HEK293 (cell line): ENCODE measurements at regions not wholly inside any gene's neighbourhood (a gene's known extent, or its start where the extent isn't known, plus 50 kb on each side); places are given as distances from the start of the nearest gene placed in this dataset.

ENCODE experiments used
- CTCF ChIA-PET: fragments of 350-600 bp; formaldehyde crosslinking; extraction: SDS; loops from one replicate; lab custom pipeline; 2021; ENCODE audit warnings: antibody characterized with exemption; lab: Yijun Ruan, JAX
- POLR2A ChIA-PET: fragments of 300-600 bp; formaldehyde crosslinking; extraction: SDS; loops from one replicate; lab custom pipeline; 2020; ENCODE audit warnings: antibody characterized with exemption, inconsistent platforms; lab: Yijun Ruan, JAX
- H3K27ac ChIP-seq: fragments of 200-500 bp; sonication (Bioruptor generic); 2 replicates; pipeline ENCODE4 v1.5.1; 2014; ENCODE audit warnings: low read depth, low read length, control low read depth, inconsistent platforms; ENCODE audit errors: extremely low read depth
- H3K36me3 ChIP-seq, 2 experiments: fragments of 200-500 bp in 1 of 2; sonication (Bioruptor generic) in 1 of 2; 1 replicate in 1 of 2; 2 replicates in 1 of 2; pipeline ENCODE4 v1.5.1; 2014 to 2017; ENCODE audit warnings: inconsistent platforms in 2 of 2, low read length in 2 of 2; ENCODE audit not compliant: control insufficient read depth in 2 of 2, insufficient read depth in 1 of 2
- H3K4me1 ChIP-seq: fragments of 200-500 bp; sonication (Bioruptor generic); 2 replicates; pipeline ENCODE4 v1.5.1; 2014; ENCODE audit warnings: mild to moderate bottlenecking, low read length, inconsistent platforms; ENCODE audit not compliant: control insufficient read depth, insufficient read depth
- H3K4me3 ChIP-seq: 2 replicates; pipeline ENCODE4 v1.5.1; 2011; ENCODE audit warnings: low read depth, mild to moderate bottlenecking, control low read depth, low read length, moderate library complexity
- H3K9me3 ChIP-seq: fragments of 200-500 bp; sonication (Bioruptor generic); 2 replicates; pipeline ENCODE4 v1.5.1; 2014; ENCODE audit warnings: low read depth, low read length, inconsistent platforms; ENCODE audit not compliant: control insufficient read depth, insufficient read depth
- GFI1B ChIP-seq: fragments of 450-650 bp; formaldehyde crosslinking; IDR thresholded peaks from 2 replicates; pipeline ENCODE4 v1.5.1; 2016; ENCODE audit warnings: missing biosample characterization, missing genetic modification characterization
- SETDB1 ChIP-seq: IDR thresholded peaks from one replicate; pipeline ENCODE4 v1.6.1; 2017; ENCODE audit warnings: mild to moderate bottlenecking, low read length, moderate library complexity, mixed read lengths; ENCODE audit not compliant: insufficient read length
- SP7 ChIP-seq: fragments of 450-650 bp; formaldehyde crosslinking; IDR thresholded peaks from 2 replicates; pipeline ENCODE4 v1.5.1; 2016; ENCODE audit warnings: missing biosample characterization, missing genetic modification characterization
- WT1 ChIP-seq: fragments of 450-650 bp; formaldehyde crosslinking; IDR thresholded peaks from 2 replicates; pipeline ENCODE4 v1.5.1; 2016; ENCODE audit warnings: missing biosample characterization, missing genetic modification characterization
- ZFHX2 ChIP-seq: fragments of 450-650 bp; formaldehyde crosslinking; conservative IDR thresholded peaks from 2 replicates; pipeline ENCODE4 v1.5.1; 2016; ENCODE audit warnings: missing biosample characterization, missing genetic modification characterization
- ZFP37 ChIP-seq: fragments of 450-650 bp; formaldehyde crosslinking; IDR thresholded peaks from 2 replicates; pipeline ENCODE4 v1.5.1; 2016; ENCODE audit warnings: missing biosample characterization, missing genetic modification characterization
- ZNF138 ChIP-seq: fragments of 450-650 bp; formaldehyde crosslinking; IDR thresholded peaks from 2 replicates; pipeline ENCODE4 v1.5.1; 2016; ENCODE audit warnings: missing biosample characterization, missing genetic modification characterization, borderline replicate concordance
- ZNF155 ChIP-seq: fragments of 450-650 bp; formaldehyde crosslinking; IDR thresholded peaks from 2 replicates; pipeline ENCODE4 v1.5.1; 2016; ENCODE audit warnings: missing biosample characterization, missing genetic modification characterization
- ZNF211 ChIP-seq: fragments of 450-650 bp; formaldehyde crosslinking; IDR thresholded peaks from 2 replicates; pipeline ENCODE4 v1.5.1; 2016; ENCODE audit warnings: low read depth, missing biosample characterization, missing genetic modification characterization
- ZNF473 ChIP-seq: fragments of 450-650 bp; formaldehyde crosslinking; IDR thresholded peaks from 2 replicates; pipeline ENCODE4 v1.5.1; 2017; ENCODE audit warnings: missing biosample characterization, missing genetic modification characterization
- ZNF514 ChIP-seq: fragments of 450-650 bp; formaldehyde crosslinking; IDR thresholded peaks from 2 replicates; pipeline ENCODE4 v1.5.1; 2016; ENCODE audit warnings: missing biosample characterization, missing genetic modification characterization
- ZNF530 ChIP-seq: fragments of 450-650 bp; formaldehyde crosslinking; IDR thresholded peaks from 2 replicates; pipeline ENCODE4 v1.5.1; 2016; ENCODE audit warnings: low read depth, missing biosample characterization, missing genetic modification characterization
- ZNF571 ChIP-seq: fragments of 450-650 bp; formaldehyde crosslinking; IDR thresholded peaks from 2 replicates; pipeline ENCODE4 v1.5.0; 2017; ENCODE audit warnings: missing biosample characterization, missing genetic modification characterization
- ZNF785 ChIP-seq: fragments of 450-650 bp; formaldehyde crosslinking; IDR thresholded peaks from 2 replicates; pipeline ENCODE4 v1.5.1; 2016; ENCODE audit warnings: missing biosample characterization, missing genetic modification characterization
- ZXDB ChIP-seq: fragments of 450-650 bp; formaldehyde crosslinking; IDR thresholded peaks from 2 replicates; pipeline ENCODE4 v1.5.1; 2016; ENCODE audit warnings: missing biosample characterization, missing genetic modification characterization
- TF ChIP-seq, protein P1 (sequence below): fragments of 450-650 bp; formaldehyde crosslinking; IDR thresholded peaks from 2 replicates; pipeline ENCODE4 v1.5.1; 2016; ENCODE audit warnings: missing biosample characterization, missing genetic modification characterization
- TF ChIP-seq, protein P2 (sequence below): fragments of 450-650 bp; formaldehyde crosslinking; IDR thresholded peaks from 2 replicates; pipeline ENCODE4 v1.5.1; 2016; ENCODE audit warnings: missing biosample characterization, missing genetic modification characterization, borderline replicate concordance
- TF ChIP-seq, protein P3 (sequence below): IDR thresholded peaks from 2 replicates; pipeline ENCODE4 v1.6.1; 2011; ENCODE audit warnings: mild to moderate bottlenecking, low read depth, low read length, borderline replicate concordance
- TF ChIP-seq, protein P4 (sequence below): fragments of 450-650 bp; formaldehyde crosslinking; IDR thresholded peaks from 2 replicates; pipeline ENCODE4 v1.5.1; 2016; ENCODE audit warnings: missing biosample characterization, missing genetic modification characterization
- TF ChIP-seq, protein P5 (sequence below): fragments of 450-650 bp; formaldehyde crosslinking; IDR thresholded peaks from 2 replicates; pipeline ENCODE4 v1.5.1; 2016; ENCODE audit warnings: missing biosample characterization, missing genetic modification characterization, low read depth
- TF ChIP-seq, protein P6 (sequence below): fragments of 450-650 bp; formaldehyde crosslinking; IDR thresholded peaks from 2 replicates; pipeline ENCODE4 v1.5.1; 2017; ENCODE audit warnings: missing biosample characterization, missing genetic modification characterization

DNA sequence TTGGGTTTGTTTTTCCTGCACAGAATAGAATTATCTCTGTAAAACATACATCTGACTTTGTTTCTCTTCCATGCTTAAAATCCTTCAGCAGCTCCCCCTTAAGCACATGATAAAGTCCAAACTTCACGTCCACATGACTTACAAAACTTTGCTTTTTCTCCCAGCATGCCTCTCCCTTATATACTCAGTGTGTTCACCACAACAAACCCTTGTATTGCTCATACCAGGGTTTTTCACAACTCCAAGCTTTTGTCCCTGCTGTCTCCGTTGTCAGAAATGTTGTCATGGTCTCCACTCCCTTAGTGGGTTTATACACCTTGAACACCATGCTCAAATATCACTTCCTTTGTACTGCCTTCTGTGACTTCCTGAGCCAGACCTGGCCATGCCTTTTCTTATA lies 91.1 kb upstream of the MITF start (continued):
- TF ChIP-seq ZNF514 (no peak), WT1 (no peak)

DNA sequence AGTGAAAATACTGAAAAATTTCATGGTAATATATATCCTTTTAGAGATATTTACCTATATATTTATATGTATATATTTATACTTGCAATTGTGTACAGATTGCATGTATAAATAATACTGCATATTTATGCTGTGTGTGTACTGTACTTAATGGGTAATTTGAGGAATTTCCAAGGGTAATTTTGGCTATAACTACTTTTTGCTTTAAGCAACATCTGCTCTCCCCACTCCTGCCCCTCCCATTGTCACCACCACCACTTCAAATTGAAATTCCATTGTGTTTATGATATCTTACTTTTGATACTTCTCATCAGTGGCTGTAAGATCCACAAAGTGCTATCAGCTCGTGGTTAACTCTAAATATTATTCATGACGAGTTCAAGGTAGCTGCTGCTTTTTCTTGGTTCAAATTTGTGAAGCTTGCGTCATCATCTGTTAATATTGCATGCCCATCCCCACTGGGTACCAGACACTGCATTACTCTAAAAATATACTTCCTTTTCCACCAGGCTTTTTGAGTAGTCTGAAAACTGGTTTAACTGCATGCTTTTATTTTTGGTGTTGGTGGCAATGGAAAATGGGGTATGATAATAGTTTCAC lies 91.7 kb upstream of the MITF start:
- H3K4me3 ChIP-seq: no peak overlapping the region
- no peaks in the 10 kb centered on the region for H3K9me3 ChIP-seq
- H3K36me3 ChIP-seq: no peaks in the 10 kb centered on the region
- no peak overlapping the region for H3K27ac ChIP-seq
- H3K4me1 ChIP-seq: no peaks in the 10 kb centered on the region
- CTCF ChIA-PET: no interaction called here
- POLR2A ChIA-PET: no interaction called here
- no peak for TF ChIP-seq SETDB1
- no peak for TF ChIP-seq ZNF155 (tag by site-specific recombination)
- TF ChIP-seq, protein P1, sequence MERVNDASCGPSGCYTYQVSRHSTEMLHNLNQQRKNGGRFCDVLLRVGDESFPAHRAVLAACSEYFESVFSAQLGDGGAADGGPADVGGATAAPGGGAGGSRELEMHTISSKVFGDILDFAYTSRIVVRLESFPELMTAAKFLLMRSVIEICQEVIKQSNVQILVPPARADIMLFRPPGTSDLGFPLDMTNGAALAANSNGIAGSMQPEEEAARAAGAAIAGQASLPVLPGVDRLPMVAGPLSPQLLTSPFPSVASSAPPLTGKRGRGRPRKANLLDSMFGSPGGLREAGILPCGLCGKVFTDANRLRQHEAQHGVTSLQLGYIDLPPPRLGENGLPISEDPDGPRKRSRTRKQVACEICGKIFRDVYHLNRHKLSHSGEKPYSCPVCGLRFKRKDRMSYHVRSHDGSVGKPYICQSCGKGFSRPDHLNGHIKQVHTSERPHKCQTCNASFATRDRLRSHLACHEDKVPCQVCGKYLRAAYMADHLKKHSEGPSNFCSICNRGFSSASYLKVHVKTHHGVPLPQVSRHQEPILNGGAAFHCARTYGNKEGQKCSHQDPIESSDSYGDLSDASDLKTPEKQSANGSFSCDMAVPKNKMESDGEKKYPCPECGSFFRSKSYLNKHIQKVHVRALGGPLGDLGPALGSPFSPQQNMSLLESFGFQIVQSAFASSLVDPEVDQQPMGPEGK (tag by site-specific recombination): no peak
- TF ChIP-seq ZNF473 (tag by site-specific recombination): no peak
- TF ChIP-seq, protein P2, sequence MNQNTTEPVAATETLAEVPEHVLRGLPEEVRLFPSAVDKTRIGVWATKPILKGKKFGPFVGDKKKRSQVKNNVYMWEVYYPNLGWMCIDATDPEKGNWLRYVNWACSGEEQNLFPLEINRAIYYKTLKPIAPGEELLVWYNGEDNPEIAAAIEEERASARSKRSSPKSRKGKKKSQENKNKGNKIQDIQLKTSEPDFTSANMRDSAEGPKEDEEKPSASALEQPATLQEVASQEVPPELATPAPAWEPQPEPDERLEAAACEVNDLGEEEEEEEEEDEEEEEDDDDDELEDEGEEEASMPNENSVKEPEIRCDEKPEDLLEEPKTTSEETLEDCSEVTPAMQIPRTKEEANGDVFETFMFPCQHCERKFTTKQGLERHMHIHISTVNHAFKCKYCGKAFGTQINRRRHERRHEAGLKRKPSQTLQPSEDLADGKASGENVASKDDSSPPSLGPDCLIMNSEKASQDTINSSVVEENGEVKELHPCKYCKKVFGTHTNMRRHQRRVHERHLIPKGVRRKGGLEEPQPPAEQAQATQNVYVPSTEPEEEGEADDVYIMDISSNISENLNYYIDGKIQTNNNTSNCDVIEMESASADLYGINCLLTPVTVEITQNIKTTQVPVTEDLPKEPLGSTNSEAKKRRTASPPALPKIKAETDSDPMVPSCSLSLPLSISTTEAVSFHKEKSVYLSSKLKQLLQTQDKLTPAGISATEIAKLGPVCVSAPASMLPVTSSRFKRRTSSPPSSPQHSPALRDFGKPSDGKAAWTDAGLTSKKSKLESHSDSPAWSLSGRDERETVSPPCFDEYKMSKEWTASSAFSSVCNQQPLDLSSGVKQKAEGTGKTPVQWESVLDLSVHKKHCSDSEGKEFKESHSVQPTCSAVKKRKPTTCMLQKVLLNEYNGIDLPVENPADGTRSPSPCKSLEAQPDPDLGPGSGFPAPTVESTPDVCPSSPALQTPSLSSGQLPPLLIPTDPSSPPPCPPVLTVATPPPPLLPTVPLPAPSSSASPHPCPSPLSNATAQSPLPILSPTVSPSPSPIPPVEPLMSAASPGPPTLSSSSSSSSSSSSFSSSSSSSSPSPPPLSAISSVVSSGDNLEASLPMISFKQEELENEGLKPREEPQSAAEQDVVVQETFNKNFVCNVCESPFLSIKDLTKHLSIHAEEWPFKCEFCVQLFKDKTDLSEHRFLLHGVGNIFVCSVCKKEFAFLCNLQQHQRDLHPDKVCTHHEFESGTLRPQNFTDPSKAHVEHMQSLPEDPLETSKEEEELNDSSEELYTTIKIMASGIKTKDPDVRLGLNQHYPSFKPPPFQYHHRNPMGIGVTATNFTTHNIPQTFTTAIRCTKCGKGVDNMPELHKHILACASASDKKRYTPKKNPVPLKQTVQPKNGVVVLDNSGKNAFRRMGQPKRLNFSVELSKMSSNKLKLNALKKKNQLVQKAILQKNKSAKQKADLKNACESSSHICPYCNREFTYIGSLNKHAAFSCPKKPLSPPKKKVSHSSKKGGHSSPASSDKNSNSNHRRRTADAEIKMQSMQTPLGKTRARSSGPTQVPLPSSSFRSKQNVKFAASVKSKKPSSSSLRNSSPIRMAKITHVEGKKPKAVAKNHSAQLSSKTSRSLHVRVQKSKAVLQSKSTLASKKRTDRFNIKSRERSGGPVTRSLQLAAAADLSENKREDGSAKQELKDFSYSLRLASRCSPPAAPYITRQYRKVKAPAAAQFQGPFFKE: no peak
- TF ChIP-seq ZNF138 (tag by site-specific recombination): no peak
- TF ChIP-seq ZNF530 (tag by site-specific recombination): no peak
- TF ChIP-seq, protein P3, sequence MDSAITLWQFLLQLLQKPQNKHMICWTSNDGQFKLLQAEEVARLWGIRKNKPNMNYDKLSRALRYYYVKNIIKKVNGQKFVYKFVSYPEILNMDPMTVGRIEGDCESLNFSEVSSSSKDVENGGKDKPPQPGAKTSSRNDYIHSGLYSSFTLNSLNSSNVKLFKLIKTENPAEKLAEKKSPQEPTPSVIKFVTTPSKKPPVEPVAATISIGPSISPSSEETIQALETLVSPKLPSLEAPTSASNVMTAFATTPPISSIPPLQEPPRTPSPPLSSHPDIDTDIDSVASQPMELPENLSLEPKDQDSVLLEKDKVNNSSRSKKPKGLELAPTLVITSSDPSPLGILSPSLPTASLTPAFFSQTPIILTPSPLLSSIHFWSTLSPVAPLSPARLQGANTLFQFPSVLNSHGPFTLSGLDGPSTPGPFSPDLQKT: no peak
- TF ChIP-seq ZNF211 (tag by site-specific recombination): no peak
- TF ChIP-seq SP7 (tag by site-specific recombination): no peak
- TF ChIP-seq, protein P4, sequence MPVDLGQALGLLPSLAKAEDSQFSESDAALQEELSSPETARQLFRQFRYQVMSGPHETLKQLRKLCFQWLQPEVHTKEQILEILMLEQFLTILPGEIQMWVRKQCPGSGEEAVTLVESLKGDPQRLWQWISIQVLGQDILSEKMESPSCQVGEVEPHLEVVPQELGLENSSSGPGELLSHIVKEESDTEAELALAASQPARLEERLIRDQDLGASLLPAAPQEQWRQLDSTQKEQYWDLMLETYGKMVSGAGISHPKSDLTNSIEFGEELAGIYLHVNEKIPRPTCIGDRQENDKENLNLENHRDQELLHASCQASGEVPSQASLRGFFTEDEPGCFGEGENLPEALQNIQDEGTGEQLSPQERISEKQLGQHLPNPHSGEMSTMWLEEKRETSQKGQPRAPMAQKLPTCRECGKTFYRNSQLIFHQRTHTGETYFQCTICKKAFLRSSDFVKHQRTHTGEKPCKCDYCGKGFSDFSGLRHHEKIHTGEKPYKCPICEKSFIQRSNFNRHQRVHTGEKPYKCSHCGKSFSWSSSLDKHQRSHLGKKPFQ (tag by site-specific recombination): no peak
- TF ChIP-seq ZNF785 (tag by site-specific recombination): no peak
- no peak for TF ChIP-seq ZFHX2 (tag by site-specific recombination)
- TF ChIP-seq ZXDB (tag by site-specific recombination): no peak
- TF ChIP-seq, protein P5, sequence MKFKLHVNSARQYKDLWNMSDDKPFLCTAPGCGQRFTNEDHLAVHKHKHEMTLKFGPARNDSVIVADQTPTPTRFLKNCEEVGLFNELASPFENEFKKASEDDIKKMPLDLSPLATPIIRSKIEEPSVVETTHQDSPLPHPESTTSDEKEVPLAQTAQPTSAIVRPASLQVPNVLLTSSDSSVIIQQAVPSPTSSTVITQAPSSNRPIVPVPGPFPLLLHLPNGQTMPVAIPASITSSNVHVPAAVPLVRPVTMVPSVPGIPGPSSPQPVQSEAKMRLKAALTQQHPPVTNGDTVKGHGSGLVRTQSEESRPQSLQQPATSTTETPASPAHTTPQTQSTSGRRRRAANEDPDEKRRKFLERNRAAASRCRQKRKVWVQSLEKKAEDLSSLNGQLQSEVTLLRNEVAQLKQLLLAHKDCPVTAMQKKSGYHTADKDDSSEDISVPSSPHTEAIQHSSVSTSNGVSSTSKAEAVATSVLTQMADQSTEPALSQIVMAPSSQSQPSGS (tag by site-specific recombination): no peak
- no peak for TF ChIP-seq ZFP37 (tag by site-specific recombination)
- TF ChIP-seq, protein P6, sequence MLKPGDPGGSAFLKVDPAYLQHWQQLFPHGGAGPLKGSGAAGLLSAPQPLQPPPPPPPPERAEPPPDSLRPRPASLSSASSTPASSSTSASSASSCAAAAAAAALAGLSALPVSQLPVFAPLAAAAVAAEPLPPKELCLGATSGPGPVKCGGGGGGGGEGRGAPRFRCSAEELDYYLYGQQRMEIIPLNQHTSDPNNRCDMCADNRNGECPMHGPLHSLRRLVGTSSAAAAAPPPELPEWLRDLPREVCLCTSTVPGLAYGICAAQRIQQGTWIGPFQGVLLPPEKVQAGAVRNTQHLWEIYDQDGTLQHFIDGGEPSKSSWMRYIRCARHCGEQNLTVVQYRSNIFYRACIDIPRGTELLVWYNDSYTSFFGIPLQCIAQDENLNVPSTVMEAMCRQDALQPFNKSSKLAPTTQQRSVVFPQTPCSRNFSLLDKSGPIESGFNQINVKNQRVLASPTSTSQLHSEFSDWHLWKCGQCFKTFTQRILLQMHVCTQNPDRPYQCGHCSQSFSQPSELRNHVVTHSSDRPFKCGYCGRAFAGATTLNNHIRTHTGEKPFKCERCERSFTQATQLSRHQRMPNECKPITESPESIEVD (tag by site-specific recombination): no peak
- no peak for TF ChIP-seq GFI1B (tag by site-specific recombination)
- no peak for TF ChIP-seq ZNF571
